Spleen (tissue), 11 donors: ENCODE measurements at regions not wholly inside any gene's neighbourhood (a gene's known extent, or its start where the extent isn't known, plus 50 kb on each side); places are given as distances from the start of the nearest gene placed in this dataset.

ENCODE experiments used
- DNase-seq: peaks from one replicate; pipeline ENCODE4 v3.0.0-alpha.2; 2020
- H3K27ac ChIP-seq, 8 donors: fragments of 200-600 bp; sonication (generic) in 7 of 8; 1 replicate in 4 of 8; 2 replicates in 4 of 8; pipeline versions ENCODE4 v1.5.0 to v1.8.0; 2016 to 2021; ENCODE audit warnings: inconsistent platforms in 4 of 8, mild to moderate bottlenecking in 4 of 8, moderate library complexity in 1 of 8
- H3K27me3 ChIP-seq, 7 donors: fragments of 200-600 bp; sonication (generic) in 6 of 7; replicated peaks in 1 of 7; 1 replicate in 4 of 7; 2 replicates in 3 of 7; pipeline versions ENCODE4 v1.5.0 to v1.8.0; 2016 to 2021; ENCODE audit warnings: inconsistent platforms in 3 of 7, mild to moderate bottlenecking in 1 of 7
- H3K36me3 ChIP-seq, 6 donors: fragments of 200-600 bp; sonication (generic) in 5 of 6; 1 replicate in 4 of 6; 2 replicates in 2 of 6; pipeline versions ENCODE4 v1.5.0 to v1.8.0; 2016 to 2021; ENCODE audit warnings: inconsistent platforms in 2 of 6
- H3K4me1 ChIP-seq, 6 donors: fragments of 200-600 bp; sonication (generic) in 5 of 6; 1 replicate in 3 of 6; 2 replicates in 3 of 6; pipeline versions ENCODE4 v1.5.0 to v1.8.0; 2016 to 2021; ENCODE audit warnings: inconsistent platforms in 3 of 6
- H3K4me3 ChIP-seq, 8 donors: fragments of 200-600 bp; sonication (generic) in 7 of 8; 1 replicate in 4 of 8; 2 replicates in 4 of 8; pipeline versions ENCODE4 v1.5.0 to v1.8.0; 2016 to 2021; ENCODE audit warnings: inconsistent platforms in 4 of 8, mild to moderate bottlenecking in 4 of 8, moderate library complexity in 2 of 8
- H3K9me3 ChIP-seq, 8 donors: fragments of 200-600 bp; sonication (generic) in 7 of 8; 1 replicate in 4 of 8; 2 replicates in 4 of 8; pipeline versions ENCODE4 v1.5.0 to v1.8.0; 2016 to 2021; ENCODE audit warnings: inconsistent platforms in 4 of 8
- POLR2A ChIP-seq, 3 donors: fragments of 450-650 bp; IDR thresholded peaks; one replicate each; pipeline ENCODE4 v1.5.1; 2017; ENCODE audit warnings: antibody characterized with exemption in 3 of 3, mild to moderate bottlenecking in 1 of 3
- POLR2AphosphoS5 ChIP-seq, 3 donors: sonication (generic); formaldehyde crosslinking; IDR thresholded peaks; one replicate each; pipeline ENCODE4 v1.5.1; 2017; ENCODE audit warnings: antibody characterized with exemption in 3 of 3
- WGBS, 5 donors: extraction: QIAGEN DNeasy Blood & Tissue Kit in 3 of 5; methylation state at CpG; one replicate each; pipeline versions ENCODE4 v1.1.5 to v1.1.7; 2013 to 2018; 5-methylcytosine and 5-hydroxymethylcytosine counted together
- intact Hi-C: fragments of 100-400 bp; cut with DNase I; formaldehyde crosslinking; loops from one replicate; pipeline ENCODE4 v1.15.0; 2023; ENCODE audit warnings: low total_unique reads
- TF ChIP-seq, protein P1 (sequence below), 11 experiments: fragments of 200-600 bp in 7 of 11; fragments of 450-650 bp in 4 of 11; sonication (generic) in 4 of 11; IDR thresholded peaks in 8 of 11; conservative IDR thresholded peaks in 3 of 11; 1 replicate in 7 of 11; 2 replicates in 4 of 11; pipeline versions ENCODE4 v1.4.0 to v1.8.0; 2016 to 2021; ENCODE audit warnings: antibody characterized with exemption in 11 of 11, inconsistent platforms in 4 of 11, mild to moderate bottlenecking in 1 of 11
- donor health status: healthy with polysubstance abuse.
- donor health status: DM: no; HTN: no; CAD: no; lungs with moderate emphysema.
- donor health status: DM: no; HTN: no; CAD: no.
- donor health status: Bipolar disorder and iron deficiency.
- donor health status: healthy.
- donor health status: DM: no; HTN: no; CAD: no.
- donor health status: DM: yes; HTN: yes; CAD: no.

DNA sequence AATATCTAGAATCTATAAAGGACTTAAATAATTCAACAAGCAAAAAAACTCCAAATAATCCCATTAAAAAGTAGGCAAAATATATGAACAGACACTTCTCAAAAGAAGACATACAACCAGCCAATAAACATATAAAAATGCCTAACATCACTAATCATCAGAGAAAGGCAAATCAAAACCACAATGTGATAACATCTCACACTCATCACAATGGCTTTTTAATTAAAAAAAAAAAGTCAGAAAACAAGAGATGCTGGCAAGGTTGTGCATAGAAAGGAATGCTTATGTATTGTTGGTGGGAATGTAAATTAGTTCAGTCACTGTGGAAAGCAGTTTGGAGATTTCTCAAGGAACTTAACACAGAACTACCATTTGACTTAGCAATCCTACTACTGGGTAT, 979.6 kb upstream of the MAP3K7 start:
- DNase-seq, result no peak
- Histone ChIP-seq H3K4me1 (no peaks in the 10 kb centered on the region), H3K27me3 (no peaks in the 10 kb centered on the region), H3K4me3 (no peak overlapping the region), H3K27ac (no peak overlapping the region), H3K9me3 (peaks cover 0 to 9% (median 0%) of the 10 kb centered on the region in 8 donors), H3K36me3 (no peaks in the 10 kb centered on the region)
- intact Hi-C loops, result no loop called here
- TF ChIP-seq, protein P1, sequence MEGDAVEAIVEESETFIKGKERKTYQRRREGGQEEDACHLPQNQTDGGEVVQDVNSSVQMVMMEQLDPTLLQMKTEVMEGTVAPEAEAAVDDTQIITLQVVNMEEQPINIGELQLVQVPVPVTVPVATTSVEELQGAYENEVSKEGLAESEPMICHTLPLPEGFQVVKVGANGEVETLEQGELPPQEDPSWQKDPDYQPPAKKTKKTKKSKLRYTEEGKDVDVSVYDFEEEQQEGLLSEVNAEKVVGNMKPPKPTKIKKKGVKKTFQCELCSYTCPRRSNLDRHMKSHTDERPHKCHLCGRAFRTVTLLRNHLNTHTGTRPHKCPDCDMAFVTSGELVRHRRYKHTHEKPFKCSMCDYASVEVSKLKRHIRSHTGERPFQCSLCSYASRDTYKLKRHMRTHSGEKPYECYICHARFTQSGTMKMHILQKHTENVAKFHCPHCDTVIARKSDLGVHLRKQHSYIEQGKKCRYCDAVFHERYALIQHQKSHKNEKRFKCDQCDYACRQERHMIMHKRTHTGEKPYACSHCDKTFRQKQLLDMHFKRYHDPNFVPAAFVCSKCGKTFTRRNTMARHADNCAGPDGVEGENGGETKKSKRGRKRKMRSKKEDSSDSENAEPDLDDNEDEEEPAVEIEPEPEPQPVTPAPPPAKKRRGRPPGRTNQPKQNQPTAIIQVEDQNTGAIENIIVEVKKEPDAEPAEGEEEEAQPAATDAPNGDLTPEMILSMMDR (IDR thresholded peaks at IDR 0.05 in 8 of 11, conservative IDR thresholded peaks at IDR 0.05 in 3 of 11), result no peak
- TF ChIP-seq POLR2AphosphoS5 (IDR thresholded peaks at IDR 0.05) (no peak), POLR2A (IDR thresholded peaks at IDR 0.05) (no peak)

DNA sequence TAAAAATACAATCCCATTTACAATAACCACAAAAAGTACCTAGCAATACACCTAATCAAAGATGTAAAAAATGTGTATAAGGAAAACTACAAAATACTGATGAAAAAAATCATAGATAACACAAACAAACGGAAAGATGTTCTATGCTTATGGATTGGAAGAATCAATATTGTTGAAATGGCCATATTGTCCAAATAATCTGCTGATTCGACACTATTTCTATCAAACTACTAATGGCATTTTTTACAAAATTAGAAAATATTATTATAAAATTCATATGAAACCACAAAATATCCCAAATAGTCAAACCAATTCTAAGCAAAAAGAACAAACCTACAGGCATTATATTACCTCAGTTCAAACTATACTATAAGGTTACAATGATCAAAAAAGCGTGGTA, 978.3 kb upstream of the MAP3K7 start:
- peaks cover 0 to 22% (median 9%) of the 10 kb centered on the region in 8 donors for H3K9me3 ChIP-seq
- DNase-seq, result no peak
- H3K4me3 ChIP-seq, result no peak overlapping the region
- intact Hi-C loops, result no loop called here
- no peaks in the 10 kb centered on the region for H3K36me3 ChIP-seq
- H3K27ac ChIP-seq, result no peak overlapping the region
- H3K4me1 ChIP-seq, result no peaks in the 10 kb centered on the region
- TF ChIP-seq POLR2AphosphoS5 (IDR thresholded peaks at IDR 0.05), result no peak
- TF ChIP-seq POLR2A (IDR thresholded peaks at IDR 0.05), result no peak
- TF ChIP-seq, protein P1 (IDR thresholded peaks at IDR 0.05 in 8 of 11, conservative IDR thresholded peaks at IDR 0.05 in 3 of 11), result no peak
- WGBS, 5 donors, result 62 to 77% (median 69%) methylated on average over 3 of the region's 3 CpGs
- no peaks in the 10 kb centered on the region for H3K27me3 ChIP-seq

DNA sequence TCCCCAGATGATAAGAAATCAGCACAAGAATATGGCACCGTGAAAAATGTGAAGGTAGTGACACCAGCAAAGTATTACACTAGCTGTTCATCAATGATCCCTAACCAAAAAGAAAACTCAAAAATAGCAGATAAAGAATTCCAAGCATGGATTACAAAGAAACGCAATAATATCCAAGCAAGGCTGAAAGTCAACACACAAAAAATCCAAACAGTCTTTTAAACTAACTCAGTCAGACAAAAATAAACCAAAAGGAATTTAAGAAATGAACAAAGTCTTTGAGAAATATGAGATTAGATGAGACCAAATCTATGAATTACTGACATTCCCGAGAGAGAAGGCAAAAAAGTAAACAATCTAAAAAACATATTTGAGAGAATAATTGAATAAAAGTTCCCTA, 976.1 kb upstream of the MAP3K7 start:
- Histone ChIP-seq H3K4me1 (no peaks in the 10 kb centered on the region), H3K36me3 (no peaks in the 10 kb centered on the region), H3K4me3 (no peak overlapping the region), H3K9me3 (peaks cover 0 to 41% (median 16%) of the 10 kb centered on the region in 8 donors), H3K27ac (no peak overlapping the region), H3K27me3 (no peaks in the 10 kb centered on the region)
- no peak for DNase-seq
- intact Hi-C loops, result no loop called here
- TF ChIP-seq, protein P1 (IDR thresholded peaks at IDR 0.05 in 8 of 11, conservative IDR thresholded peaks at IDR 0.05 in 3 of 11), result no peak
- TF ChIP-seq POLR2A (IDR thresholded peaks at IDR 0.05) (no peak), POLR2AphosphoS5 (IDR thresholded peaks at IDR 0.05) (no peak)
- WGBS, 5 donors, result 80 to 96% (median 92%) methylated on average over 3 of the region's 3 CpGs

DNA sequence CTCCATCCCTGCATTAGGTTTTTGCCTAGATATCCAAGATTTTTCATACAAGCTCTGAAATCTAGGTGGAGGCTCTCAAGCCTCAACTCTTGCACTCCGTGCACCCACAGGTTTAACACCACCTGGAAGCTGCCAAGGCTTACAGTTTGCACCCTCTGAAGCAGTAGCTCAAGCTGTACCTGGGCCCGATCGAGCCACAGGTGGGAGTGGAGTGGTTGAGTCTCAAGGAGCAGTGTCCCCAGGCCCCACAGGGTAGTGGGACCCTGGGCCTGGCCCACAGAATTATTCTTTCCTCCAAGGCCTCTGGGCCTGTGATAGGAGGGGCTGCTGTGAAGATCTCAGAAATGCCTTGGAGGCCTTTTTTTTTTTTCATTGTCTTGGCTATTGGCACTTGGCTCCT, 973.5 kb upstream of the MAP3K7 start:
- H3K4me3 ChIP-seq, result no peak overlapping the region
- no peaks in the 10 kb centered on the region for H3K4me1 ChIP-seq
- H3K9me3 ChIP-seq, result peaks cover 0 to 41% (median 16%) of the 10 kb centered on the region in 8 donors
- no peaks in the 10 kb centered on the region for H3K27me3 ChIP-seq
- 83 to 100% (median 85%) methylated on average over 1 to 3 of the region's 3 CpGs for WGBS, 5 donors
- DNase-seq, result no peak
- TF ChIP-seq POLR2A (IDR thresholded peaks at IDR 0.05) (no peak), POLR2AphosphoS5 (IDR thresholded peaks at IDR 0.05) (no peak)
- TF ChIP-seq, protein P1 (IDR thresholded peaks at IDR 0.05 in 8 of 11, conservative IDR thresholded peaks at IDR 0.05 in 3 of 11), result no peak
- H3K27ac ChIP-seq, result no peak overlapping the region
- no peaks in the 10 kb centered on the region for H3K36me3 ChIP-seq
- intact Hi-C loops, result no loop called here
